GM12878 (cell line): ENCODE measurements at regions not wholly inside any gene's neighbourhood (a gene's known extent, or its start where the extent isn't known, plus 50 kb on each side); places are given as distances from the start of the nearest gene placed in this dataset.
A peak's percentile ranks its signal among the peaks of the same experiment; 100 is the strongest.

ENCODE experiments used
- ATAC-seq: fragments of 200-7000 bp; cut with Tn5 transposase; 3 replicates; pipeline ENCODE4 v1.9.1; 2020; ENCODE audit warnings: mild to moderate bottlenecking, moderate library complexity
- BruUV-seq: library from RNA; stranded (reverse); fragments of 400-500 nt; replicated peaks from 2 replicates; lab custom pipeline; 2021; lab: Mats Ljungman, UMichigan
- CTCF ChIA-PET: fragments of 300-600 bp; sonication (Branson Sonifier 250); formaldehyde crosslinking; extraction: SDS; loops from one replicate; lab custom pipeline; 2021; ENCODE audit warnings: inconsistent platforms; lab: Yijun Ruan, JAX
- POLR2A ChIA-PET: fragments of 350-600 bp; formaldehyde crosslinking; extraction: SDS; loops from one replicate; lab custom pipeline; 2021; ENCODE audit warnings: inconsistent platforms; lab: Charles Lee
- RAD21 ChIA-PET: fragments of 300-600 bp; sonication (Branson Sonifier 250); formaldehyde crosslinking; loops from one replicate; lab custom pipeline; 2023; ENCODE audit warnings: antibody characterized with exemption; ENCODE audit not compliant: unreplicated experiment; lab: Charles Lee
- SMC1A ChIA-PET: fragments of 300-600 bp; sonication (Branson Sonifier 250); formaldehyde crosslinking; loops from one replicate; lab custom pipeline; 2023; ENCODE audit not compliant: unreplicated experiment, uncharacterized antibody; lab: Charles Lee
- DNase-seq: peaks from one replicate; pipeline ENCODE4 v3.0.0-alpha.2; 2011; ENCODE audit warnings: low read depth, low spot score
- FAIRE-seq: peaks from 3 replicates; lab custom pipeline; 2011; peaks lifted over from hg19 to GRCh38; lab: Jason Lieb, UNC
- H2AFZ ChIP-seq: 2 replicates; pipeline ENCODE4 v1.6.0; 2011; ENCODE audit warnings: low read depth, low read length, control low read depth; ENCODE audit not compliant: control insufficient read depth
- H3K27ac ChIP-seq: 2 replicates; pipeline ENCODE4 v1.5.1; 2011; ENCODE audit warnings: control low read depth; ENCODE audit not compliant: control insufficient read depth, insufficient read depth
- H3K27me3 ChIP-seq, 2 experiments: replicated peaks in 1 of 2; 2 replicates each; pipeline versions ENCODE4 v1.6.0 to v1.6.1; 2011; ENCODE audit warnings: low read length in 1 of 2; ENCODE audit not compliant: control insufficient read depth in 2 of 2, insufficient read depth in 2 of 2
- H3K36me3 ChIP-seq, 2 experiments: 2 replicates each; pipeline ENCODE4 v1.5.1; 2011; ENCODE audit warnings: low read length in 1 of 2; ENCODE audit not compliant: control insufficient read depth in 2 of 2, insufficient read depth in 2 of 2
- H3K4me1 ChIP-seq: 2 replicates; pipeline ENCODE4 v1.6.1; 2011; ENCODE audit warnings: mild to moderate bottlenecking, low read length, moderate library complexity, mixed read lengths; ENCODE audit not compliant: control insufficient read depth, insufficient read depth
- H3K4me2 ChIP-seq: 2 replicates; pipeline ENCODE4 v1.6.0; 2011; ENCODE audit warnings: control low read depth; ENCODE audit not compliant: control insufficient read depth, insufficient read depth
- H3K4me3 ChIP-seq: fragments of 200-600 bp; sonication (generic); 2 replicates; pipeline ENCODE4 v1.5.1; 2016
- H3K79me2 ChIP-seq: 2 replicates; pipeline ENCODE4 v1.6.0; 2011; ENCODE audit warnings: low read length; ENCODE audit not compliant: control insufficient read depth, insufficient read depth
- H3K9ac ChIP-seq: 2 replicates; pipeline ENCODE4 v1.8.0; 2011; ENCODE audit warnings: low read length, control low read depth, mixed read lengths; ENCODE audit not compliant: control insufficient read depth, insufficient read depth
- H3K9me3 ChIP-seq: replicated peaks from 3 replicates; pipeline ENCODE4 v1.5.1; 2011; ENCODE audit warnings: mild to moderate bottlenecking, low read length; ENCODE audit not compliant: control insufficient read depth, insufficient read depth
- H4K20me1 ChIP-seq: 2 replicates; pipeline ENCODE4 v1.6.0; 2011; ENCODE audit not compliant: control insufficient read depth, insufficient read depth
- ASH2L ChIP-seq: fragments of 300-600, 200-600 bp; sonication (generic); IDR thresholded peaks from 2 replicates; pipeline ENCODE4 v1.6.1; 2017; ENCODE audit warnings: low read depth, mild to moderate bottlenecking, borderline replicate concordance
- ATF7 ChIP-seq: fragments of 450-650 bp; IDR thresholded peaks from 2 replicates; pipeline ENCODE4 v1.6.1; 2016; ENCODE audit warnings: low read depth, mild to moderate bottlenecking
- BCL3 ChIP-seq: IDR thresholded peaks from 2 replicates; pipeline ENCODE4 v1.6.1; 2011; ENCODE audit warnings: borderline replicate concordance, low read depth, mild to moderate bottlenecking, moderate library complexity, low read length; ENCODE audit not compliant: insufficient read depth, poor library complexity, severe bottlenecking
- CREB1 ChIP-seq: IDR thresholded peaks from 2 replicates; pipeline ENCODE4 v1.6.1; 2012; ENCODE audit warnings: low read depth, mild to moderate bottlenecking, inconsistent platforms
- POLR2AphosphoS5 ChIP-seq: IDR thresholded peaks from 2 replicates; pipeline ENCODE4 v1.6.1; 2011; ENCODE audit warnings: mild to moderate bottlenecking, low read length, inconsistent platforms
- SIN3A ChIP-seq: IDR thresholded peaks from 2 replicates; pipeline ENCODE4 v1.6.1; 2012; ENCODE audit warnings: low read depth, low read length, improper control_type of control experiment
- WGBS: methylation state at CpG from one replicate; pipeline ENCODE4 v1.1.6; 2016; ENCODE audit warnings: low lambda C conversion rate; ENCODE audit not compliant: insufficient replicate concordance, insufficient coverage; ENCODE audit errors: missing lambda C conversion rate; 5-methylcytosine and 5-hydroxymethylcytosine counted together
- in situ Hi-C: fragments of 300-500 bp; cut with MboI; formaldehyde crosslinking; loops from 9 replicates; pipeline ENCODE4 v1.14.3; 2018; ENCODE audit warnings: mixed read lengths
- intact Hi-C: fragments of 100-400 bp; cut with micrococcal nuclease; formaldehyde crosslinking; loops from one replicate; pipeline ENCODE4 v1.14.2; 2022; ENCODE audit not compliant: unreplicated experiment

- TF ChIP-seq SIN3A (no peak), ASH2L (no peak), BCL3 (no peak)
These were observed 371.0 kb upstream of the GBE1 start (continued) for GRCh38 chr3:82132210-82133069.

- DNase-seq = no peak
- Histone ChIP-seq H3K27me3 (no peaks in the 10 kb centered on the region), H4K20me1 (no peaks in the 10 kb centered on the region), H3K36me3 (no peaks in the 10 kb centered on the region), H3K4me1 (no peaks in the 10 kb centered on the region), H3K4me2 (no peak overlapping the region), H3K4me3 (no peak overlapping the region), H3K9ac (no peak overlapping the region), H2AFZ (no peak overlapping the region), H3K9me3 (no peaks in the 10 kb centered on the region), H3K79me2 (no peaks in the 10 kb centered on the region), H3K27ac (no peak overlapping the region)
- 4% methylated on average over 4 of the region's 4 CpGs for WGBS
- peak; percentile 49 for ATAC-seq
- in situ Hi-C loops (loop anchor here (5.0 kb wide), 1 partner anchor 548 kb away; no protein-coding TSS in a partner anchor), intact Hi-C loops (loop anchor here (5.0 to 10.0 kb wide), 3 partner anchors 258 to 1395 kb away; no protein-coding TSS in a partner anchor)
- CTCF ChIA-PET = interaction anchor here (0.6 to 2.0 kb wide), 5 partner anchors 463 to 829 kb away, joined by 3 to 11 read pairs (median 5); no protein-coding TSS in a partner anchor
- no peak for FAIRE-seq
- POLR2A ChIA-PET = no interaction called here
- RAD21 ChIA-PET = interaction anchor here (0.8 to 1.6 kb wide), 2 partner anchors 462 to 464 kb away, joined by 3 to 4 read pairs; no protein-coding TSS in a partner anchor
- no TSS peak for BruUV-seq
- TF ChIP-seq CREB1 (0 out of 2 replicates have a peak, but pooled peaks have one; percentile 22), ATF7 (peak; percentile 39; the same call in 1 of the 2 replicates), POLR2AphosphoS5 (no peak)
- SMC1A ChIA-PET = interaction anchor here (0.8 to 2.5 kb wide), 4 partner anchors 18 to 547 kb away, joined by 3 to 10 read pairs (median 3); no protein-coding TSS in a partner anchor
These were observed 368.6 kb upstream of the GBE1 start for GRCh38 chr3:82130046-82130445.
